Endothelial cell of umbilical vein (primary cell): ENCODE measurements at regions not wholly inside any gene's neighbourhood (a gene's known extent, or its start where the extent isn't known, plus 50 kb on each side); places are given as distances from the start of the nearest gene placed in this dataset.

Experiments
- BruUV-seq: library from RNA; stranded (reverse); fragments of 400-500 nt; replicated peaks from 2 replicates; lab custom pipeline; 2021; lab: Mats Ljungman, UMichigan
- CTCF ChIA-PET: fragments of 300-600, 350-600 bp; sonication (Branson Sonifier 250); formaldehyde crosslinking; loops from one replicate; lab custom pipeline; 2021; ENCODE audit warnings: antibody characterized with exemption, inconsistent platforms; lab: Charles Lee
- POLR2A ChIA-PET: fragments of 300-600, 350-600 bp; sonication (Branson Sonifier 250); formaldehyde crosslinking; loops from one replicate; lab custom pipeline; 2021; ENCODE audit warnings: antibody characterized with exemption, inconsistent platforms; lab: Charles Lee
- DNase-seq: peaks from one replicate; pipeline ENCODE4 v3.0.0-alpha.2; 2011; ENCODE audit warnings: low read depth, low spot score
- FAIRE-seq: peaks from 2 replicates; lab custom pipeline; 2011; peaks lifted over from hg19 to GRCh38; lab: Jason Lieb, UNC
- H2AFZ ChIP-seq: 2 replicates; pipeline ENCODE4 v1.6.0; 2012; ENCODE audit warnings: low read depth, low read length, control low read depth, inconsistent platforms
- H3K27ac ChIP-seq: 2 replicates; pipeline ENCODE4 v1.5.1; 2011; ENCODE audit warnings: low read depth, mild to moderate bottlenecking, control low read depth, low read length, moderate library complexity; ENCODE audit not compliant: insufficient read depth
- H3K27me3 ChIP-seq, 2 experiments: 2 replicates each; pipeline versions ENCODE4 v1.6.0 to v1.6.1; 2011; ENCODE audit warnings: low read length in 2 of 2, mixed read lengths in 1 of 2; ENCODE audit not compliant: control insufficient read depth in 2 of 2, insufficient read depth in 2 of 2
- H3K36me3 ChIP-seq, 2 experiments: 2 replicates in 1 of 2; 3 replicates in 1 of 2; pipeline ENCODE4 v1.5.1; 2011; ENCODE audit warnings: low read length in 2 of 2, mild to moderate bottlenecking in 1 of 2, moderate library complexity in 1 of 2; ENCODE audit not compliant: control insufficient read depth in 2 of 2, insufficient read depth in 2 of 2; ENCODE audit errors: extremely low read depth in 1 of 2
- H3K4me1 ChIP-seq: 3 replicates; pipeline ENCODE4 v1.5.1; 2011; ENCODE audit warnings: mild to moderate bottlenecking, low read length; ENCODE audit not compliant: control insufficient read depth, insufficient read depth; ENCODE audit errors: extremely low read depth
- H3K4me2 ChIP-seq: 2 replicates; pipeline ENCODE4 v1.6.1; 2011; ENCODE audit warnings: low read length, control low read depth, mixed read lengths; ENCODE audit not compliant: insufficient read depth
- H3K4me3 ChIP-seq, 3 experiments: fragments of 200-600 bp in 1 of 3; sonication (generic), shearing (Covaris generic) in 1 of 3; replicated peaks in 1 of 3; 2 replicates each; pipeline ENCODE4 v1.5.1; 2011 to 2016; ENCODE audit warnings: control low read depth in 3 of 3, low read length in 3 of 3, mild to moderate bottlenecking in 2 of 3, inconsistent platforms in 1 of 3, low read depth in 1 of 3, moderate library complexity in 1 of 3; ENCODE audit not compliant: insufficient read depth in 1 of 3
- H3K79me2 ChIP-seq: 2 replicates; pipeline ENCODE4 v1.6.0; 2012; ENCODE audit warnings: low read length, inconsistent platforms; ENCODE audit not compliant: control insufficient read depth, insufficient read depth
- H3K9ac ChIP-seq: replicated peaks from 2 replicates; pipeline ENCODE3; 2011; ENCODE audit warnings: low read length, control low read depth; ENCODE audit not compliant: insufficient read depth; ENCODE audit errors: extremely low read depth
- H3K9me1 ChIP-seq: replicated peaks from 3 replicates; pipeline ENCODE4 v1.6.0; 2011; ENCODE audit warnings: mild to moderate bottlenecking, low read length; ENCODE audit not compliant: control insufficient read depth, insufficient read depth; ENCODE audit errors: extremely low read depth
- H3K9me3 ChIP-seq: replicated peaks from 2 replicates; pipeline ENCODE4 v1.5.1; 2012; ENCODE audit warnings: low read length, inconsistent platforms; ENCODE audit not compliant: control insufficient read depth, insufficient read depth
- H4K20me1 ChIP-seq: replicated peaks from 2 replicates; pipeline ENCODE3; 2011; ENCODE audit warnings: mild to moderate bottlenecking, low read length; ENCODE audit not compliant: control insufficient read depth, insufficient read depth; ENCODE audit errors: extremely low read depth
- CTCF ChIP-seq, 2 donors: IDR thresholded peaks; 1 replicate in 1 of 2; 2 replicates in 1 of 2; pipeline ENCODE4 v1.5.1; 2011; ENCODE audit warnings: low read length in 2 of 2, mild to moderate bottlenecking in 2 of 2, moderate library complexity in 2 of 2, control low read depth in 1 of 2, inconsistent platforms in 1 of 2, low read depth in 1 of 2; ENCODE audit not compliant: insufficient read depth in 1 of 2; ENCODE audit errors: extremely low read depth in 1 of 2
- EZH2 ChIP-seq: IDR thresholded peaks from 2 replicates; pipeline ENCODE4 v1.6.1; 2012; ENCODE audit warnings: borderline replicate concordance, low read depth, mild to moderate bottlenecking, moderate library complexity, low read length, inconsistent platforms; ENCODE audit not compliant: severe bottlenecking
- GATA2 ChIP-seq: IDR thresholded peaks from 2 replicates; pipeline ENCODE4 v1.7.0; 2011; ENCODE audit warnings: low read depth, mild to moderate bottlenecking, moderate library complexity, mixed read lengths, low read length; ENCODE audit not compliant: insufficient read length, insufficient read depth
- JUN ChIP-seq: IDR thresholded peaks from 2 replicates; pipeline ENCODE4 v1.6.1; 2011; ENCODE audit warnings: borderline replicate concordance, low read depth; ENCODE audit not compliant: insufficient read length, insufficient read depth
- MAX ChIP-seq: IDR thresholded peaks from 2 replicates; pipeline ENCODE4 v1.6.1; 2011; ENCODE audit not compliant: insufficient read depth, insufficient read length
- MYC ChIP-seq: IDR thresholded peaks from one replicate; pipeline ENCODE4 v1.6.1; 2011; ENCODE audit warnings: mild to moderate bottlenecking, low read depth, low read length
- POLR2AphosphoS5 ChIP-seq: IDR thresholded peaks from 2 replicates; pipeline ENCODE4 v1.6.1; 2012; ENCODE audit warnings: low read depth, mild to moderate bottlenecking, control low read depth, low read length, moderate library complexity; ENCODE audit not compliant: insufficient read depth
- dilution Hi-C: fragments of 300-500 bp; cut with MboI; formaldehyde crosslinking; loops from one replicate; pipeline ENCODE4 v1.15.0; 2019; ENCODE audit warnings: low sequenced_read_pairs; ENCODE audit not compliant: extremely low pct_ligation_motif_present
- intact Hi-C: fragments of 100-400 bp; cut with micrococcal nuclease; formaldehyde crosslinking; loops from one replicate; pipeline ENCODE4 v1.10.0; 2022

- Histone ChIP-seq H3K27ac (no peak overlapping the region), H3K4me3 (no peak overlapping the region), H3K4me2 (no peak overlapping the region), H2AFZ (no peak overlapping the region), H3K79me2 (no peaks in the 10 kb centered on the region), H3K27me3 (no peaks in the 10 kb centered on the region), H3K4me1 (no peaks in the 10 kb centered on the region), H4K20me1 (no peaks in the 10 kb centered on the region), H3K9me1 (no peaks in the 10 kb centered on the region), H3K9ac (no peak overlapping the region), H3K36me3 (no peaks in the 10 kb centered on the region), H3K9me3 (no peaks in the 10 kb centered on the region)
- DNase-seq (no peak), FAIRE-seq (no peak)
- ChIA-PET CTCF (no interaction called here), POLR2A (no interaction called here)
- no TSS peak for BruUV-seq
- no peak for TF ChIP-seq MAX
- no peak for TF ChIP-seq EZH2
- TF ChIP-seq CTCF (IDR thresholded peaks at IDR 0.05; ENCODE audit: extremely low read depth in 1 of 2, insufficient read depth in 1 of 2, low read depth in 1 of 2, low read length in 2 of 2): no peak
- TF ChIP-seq MYC: no peak
- no peak for TF ChIP-seq GATA2
- no peak for TF ChIP-seq JUN
- TF ChIP-seq POLR2AphosphoS5: no peak
- dilution Hi-C loops: no loop called here
- intact Hi-C loops: loop anchor here (2.0 kb wide), 1 partner anchor 56 kb away; no protein-coding TSS in a partner anchor
Observed at GRCh38 chr4:151991001-151991883, 230.4 kb upstream of the GATB start.
